Neural cell (in vitro differentiated cells): ENCODE measurements at regions not wholly inside any gene's neighbourhood (a gene's known extent, or its start where the extent isn't known, plus 50 kb on each side); places are given as distances from the start of the nearest gene placed in this dataset.

Experiments used
- H2AFZ ChIP-seq: fragments of 200-600, 300-800 bp; sonication (generic), shearing (Covaris generic); 2 replicates; pipeline ENCODE4 v1.6.0; 2014; ENCODE audit warnings: low read depth, mild to moderate bottlenecking, antibody characterized with exemption, low read length, moderate library complexity
- H3F3A ChIP-seq: fragments of 200-600 bp; shearing (Covaris generic); 2 replicates; pipeline ENCODE4 v1.6.1; 2016; ENCODE audit warnings: mild to moderate bottlenecking, moderate library complexity, mixed read lengths, antibody characterized with exemption, low read length; ENCODE audit not compliant: insufficient read depth, poor library complexity, severe bottlenecking
- H3K27ac ChIP-seq: fragments of 200-600, 300-800 bp; sonication (generic), shearing (Covaris generic); 2 replicates; pipeline ENCODE4 v1.5.1; 2014; ENCODE audit warnings: mild to moderate bottlenecking, low read length, moderate library complexity
- H3K27me3 ChIP-seq: fragments of 300-800, 200-600 bp; sonication (generic), shearing (Covaris generic); 2 replicates; pipeline ENCODE4 v1.6.0; 2014; ENCODE audit warnings: mild to moderate bottlenecking, low read depth, low read length, moderate library complexity; ENCODE audit not compliant: insufficient read depth
- H3K36me3 ChIP-seq: fragments of 300-800, 200-600 bp; sonication (generic), shearing (Covaris generic); 2 replicates; pipeline ENCODE4 v1.5.1; 2014; ENCODE audit warnings: mild to moderate bottlenecking, antibody characterized with exemption, low read length, moderate library complexity; ENCODE audit not compliant: insufficient read depth
- H3K4me2 ChIP-seq: fragments of 300-800, 200-600 bp; sonication (generic), shearing (Covaris generic); 2 replicates; pipeline ENCODE4 v1.6.0; 2014; ENCODE audit warnings: mild to moderate bottlenecking, low read length
- H3K4me3 ChIP-seq: fragments of 300-800, 200-600 bp; sonication (generic), shearing (Covaris generic); 2 replicates; pipeline ENCODE4 v1.5.1; 2014; ENCODE audit warnings: mild to moderate bottlenecking, low read length, moderate library complexity
- H3K79me2 ChIP-seq: fragments of 200-600 bp; shearing (Covaris generic); replicated peaks from 2 replicates; pipeline ENCODE4 v1.6.0; 2014; ENCODE audit warnings: mild to moderate bottlenecking, low read length, moderate library complexity; ENCODE audit not compliant: insufficient read depth
- H3K9ac ChIP-seq: fragments of 300-800, 200-600 bp; sonication (generic), shearing (Covaris generic); 2 replicates; pipeline ENCODE4 v1.6.1; 2016; ENCODE audit warnings: mild to moderate bottlenecking, low read length, mixed read lengths
- H3K9me2 ChIP-seq: fragments of 200-600 bp; shearing (Covaris generic); 2 replicates; pipeline ENCODE4 v1.6.1; 2016; ENCODE audit warnings: mild to moderate bottlenecking, low read length, mixed read lengths; ENCODE audit not compliant: insufficient read depth
- H3K9me3 ChIP-seq: fragments of 200-600, 300-800 bp; sonication (generic), shearing (Covaris generic); 2 replicates; pipeline ENCODE4 v1.6.1; 2016; ENCODE audit warnings: mild to moderate bottlenecking, mixed run types, low read length, moderate library complexity, mixed read lengths
- H4K20me1 ChIP-seq: fragments of 200-600 bp; shearing (Covaris generic); 2 replicates; pipeline ENCODE4 v1.6.1; 2016; ENCODE audit warnings: mild to moderate bottlenecking, mixed run types; ENCODE audit not compliant: insufficient read depth
- EP300 ChIP-seq: fragments of 450-650 bp; conservative IDR thresholded peaks from 2 replicates; pipeline ENCODE4 v1.6.1; 2014; ENCODE audit warnings: antibody characterized with exemption, mild to moderate bottlenecking, moderate library complexity; ENCODE audit not compliant: poor library complexity, severe bottlenecking
- EZH2 ChIP-seq: fragments of 200-600, 300-800 bp; shearing (Covaris generic), sonication (generic); IDR thresholded peaks from 2 replicates; pipeline ENCODE4 v1.6.1; 2014; ENCODE audit warnings: antibody characterized with exemption, low read length, borderline replicate concordance, mild to moderate bottlenecking; ENCODE audit not compliant: insufficient read depth, poor library complexity, severe bottlenecking
- MXI1 ChIP-seq: fragments of 450-650 bp; conservative IDR thresholded peaks from 2 replicates; pipeline ENCODE4 v1.6.1; 2014; ENCODE audit warnings: antibody characterized with exemption, mild to moderate bottlenecking; ENCODE audit not compliant: poor library complexity, severe bottlenecking
- POLR2AphosphoS5 ChIP-seq: IDR thresholded peaks from 2 replicates; pipeline ENCODE4 v1.6.1; 2012
- RAD21 ChIP-seq: fragments of 450-650 bp; conservative IDR thresholded peaks from 2 replicates; pipeline ENCODE4 v1.6.1; 2014; ENCODE audit warnings: antibody characterized with exemption, mild to moderate bottlenecking, moderate library complexity
- SMC3 ChIP-seq: fragments of 450-650 bp; conservative IDR thresholded peaks from 2 replicates; pipeline ENCODE4 v1.6.1; 2014; ENCODE audit warnings: antibody characterized with exemption, mild to moderate bottlenecking, moderate library complexity; ENCODE audit not compliant: poor library complexity
- TAF1 ChIP-seq: IDR thresholded peaks from 2 replicates; pipeline ENCODE4 v1.6.1; 2012; ENCODE audit warnings: low read depth
- TF ChIP-seq, protein P1 (sequence below): fragments of 450-650 bp; IDR thresholded peaks from 2 replicates; pipeline ENCODE4 v1.5.1; 2014; ENCODE audit warnings: antibody characterized with exemption, mild to moderate bottlenecking, moderate library complexity; ENCODE audit not compliant: poor library complexity, severe bottlenecking
- TF ChIP-seq, protein P2 (sequence below): IDR thresholded peaks from 2 replicates; pipeline ENCODE4 v1.6.1; 2012; ENCODE audit warnings: borderline replicate concordance

DNA sequence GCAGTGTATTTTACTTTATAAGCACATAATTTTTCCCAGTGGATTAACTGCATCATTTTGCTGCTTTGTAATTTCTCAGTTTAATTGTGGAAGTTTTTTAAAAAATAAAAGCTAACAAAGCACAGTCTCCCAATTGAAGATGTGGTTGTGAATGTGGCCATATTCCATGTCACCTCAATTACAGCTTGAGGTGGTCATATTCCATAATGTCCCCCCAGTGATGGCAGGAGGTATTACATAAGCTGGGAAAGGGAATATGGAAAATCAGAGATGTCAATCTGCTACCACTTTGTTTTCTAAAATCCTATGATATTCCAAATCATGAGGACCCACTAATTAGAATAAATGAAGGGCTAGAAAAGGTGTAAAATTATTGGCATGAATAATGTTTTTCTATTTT, 1672.0 kb upstream of the CDH9 start:
- Histone ChIP-seq H3K27me3 (no peaks in the 10 kb centered on the region), H3K4me2 (no peak overlapping the region), H2AFZ (no peak overlapping the region), H3K79me2 (no peaks in the 10 kb centered on the region), H3K27ac (no peak overlapping the region), H3K9me2 (no peaks in the 10 kb centered on the region), H3F3A (no peaks in the 10 kb centered on the region), H3K9me3 (no peaks in the 10 kb centered on the region), H4K20me1 (no peaks in the 10 kb centered on the region), H3K36me3 (no peaks in the 10 kb centered on the region), H3K4me3 (no peak overlapping the region), H3K9ac (no peak overlapping the region)
- TF ChIP-seq RAD21, result no peak
- no peak for TF ChIP-seq EZH2
- TF ChIP-seq, protein P1, sequence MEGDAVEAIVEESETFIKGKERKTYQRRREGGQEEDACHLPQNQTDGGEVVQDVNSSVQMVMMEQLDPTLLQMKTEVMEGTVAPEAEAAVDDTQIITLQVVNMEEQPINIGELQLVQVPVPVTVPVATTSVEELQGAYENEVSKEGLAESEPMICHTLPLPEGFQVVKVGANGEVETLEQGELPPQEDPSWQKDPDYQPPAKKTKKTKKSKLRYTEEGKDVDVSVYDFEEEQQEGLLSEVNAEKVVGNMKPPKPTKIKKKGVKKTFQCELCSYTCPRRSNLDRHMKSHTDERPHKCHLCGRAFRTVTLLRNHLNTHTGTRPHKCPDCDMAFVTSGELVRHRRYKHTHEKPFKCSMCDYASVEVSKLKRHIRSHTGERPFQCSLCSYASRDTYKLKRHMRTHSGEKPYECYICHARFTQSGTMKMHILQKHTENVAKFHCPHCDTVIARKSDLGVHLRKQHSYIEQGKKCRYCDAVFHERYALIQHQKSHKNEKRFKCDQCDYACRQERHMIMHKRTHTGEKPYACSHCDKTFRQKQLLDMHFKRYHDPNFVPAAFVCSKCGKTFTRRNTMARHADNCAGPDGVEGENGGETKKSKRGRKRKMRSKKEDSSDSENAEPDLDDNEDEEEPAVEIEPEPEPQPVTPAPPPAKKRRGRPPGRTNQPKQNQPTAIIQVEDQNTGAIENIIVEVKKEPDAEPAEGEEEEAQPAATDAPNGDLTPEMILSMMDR, result peak; percentile 30
- no peak for TF ChIP-seq SMC3

GRCh38 chr5:28708472-28708871, 1670.1 kb upstream of the CDH9 start:
- Histone ChIP-seq H3K9me3 (no peaks in the 10 kb centered on the region), H3K27me3 (no peaks in the 10 kb centered on the region), H3K27ac (no peak overlapping the region), H3K79me2 (no peaks in the 10 kb centered on the region), H2AFZ (no peak overlapping the region), H3F3A (no peaks in the 10 kb centered on the region), H3K9ac (no peak overlapping the region), H3K4me2 (no peak overlapping the region), H3K4me3 (no peak overlapping the region), H3K36me3 (no peaks in the 10 kb centered on the region), H4K20me1 (no peaks in the 10 kb centered on the region), H3K9me2 (no peaks in the 10 kb centered on the region)
- TF ChIP-seq, protein P1, result no peak
- TF ChIP-seq EZH2 (no peak), MXI1 (no peak)

DNA sequence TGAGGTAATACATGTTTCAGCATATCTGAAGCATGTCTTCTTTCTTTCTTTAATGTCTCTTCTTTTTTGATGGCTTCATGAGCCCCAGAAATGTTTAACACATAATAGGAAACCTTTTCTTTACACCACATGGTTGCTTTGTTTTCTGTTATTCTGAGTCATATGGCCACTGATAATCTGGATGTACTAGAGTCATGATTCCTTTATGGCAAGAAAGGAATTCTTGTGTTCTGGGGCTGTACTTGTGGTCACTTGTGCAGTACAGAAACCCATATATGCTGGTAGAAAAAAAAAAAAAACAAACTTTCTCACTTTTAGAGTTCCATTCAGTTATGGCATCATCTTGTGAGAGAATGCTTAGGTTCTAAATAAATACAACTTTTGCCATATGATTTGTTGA, 1669.3 kb upstream of the CDH9 start:
- Histone ChIP-seq H3K27ac (no peak overlapping the region), H3K27me3 (no peaks in the 10 kb centered on the region), H3K9me3 (no peaks in the 10 kb centered on the region), H3K4me3 (no peak overlapping the region), H3K9me2 (no peaks in the 10 kb centered on the region), H2AFZ (no peak overlapping the region), H3K9ac (no peak overlapping the region), H4K20me1 (no peaks in the 10 kb centered on the region), H3K36me3 (no peaks in the 10 kb centered on the region), H3K4me2 (no peak overlapping the region), H3K79me2 (no peaks in the 10 kb centered on the region), H3F3A (no peaks in the 10 kb centered on the region)
- no peak for TF ChIP-seq SMC3
- TF ChIP-seq EP300, result no peak
- TF ChIP-seq POLR2AphosphoS5, result no peak
- TF ChIP-seq RAD21, result no peak
- TF ChIP-seq, protein P2, sequence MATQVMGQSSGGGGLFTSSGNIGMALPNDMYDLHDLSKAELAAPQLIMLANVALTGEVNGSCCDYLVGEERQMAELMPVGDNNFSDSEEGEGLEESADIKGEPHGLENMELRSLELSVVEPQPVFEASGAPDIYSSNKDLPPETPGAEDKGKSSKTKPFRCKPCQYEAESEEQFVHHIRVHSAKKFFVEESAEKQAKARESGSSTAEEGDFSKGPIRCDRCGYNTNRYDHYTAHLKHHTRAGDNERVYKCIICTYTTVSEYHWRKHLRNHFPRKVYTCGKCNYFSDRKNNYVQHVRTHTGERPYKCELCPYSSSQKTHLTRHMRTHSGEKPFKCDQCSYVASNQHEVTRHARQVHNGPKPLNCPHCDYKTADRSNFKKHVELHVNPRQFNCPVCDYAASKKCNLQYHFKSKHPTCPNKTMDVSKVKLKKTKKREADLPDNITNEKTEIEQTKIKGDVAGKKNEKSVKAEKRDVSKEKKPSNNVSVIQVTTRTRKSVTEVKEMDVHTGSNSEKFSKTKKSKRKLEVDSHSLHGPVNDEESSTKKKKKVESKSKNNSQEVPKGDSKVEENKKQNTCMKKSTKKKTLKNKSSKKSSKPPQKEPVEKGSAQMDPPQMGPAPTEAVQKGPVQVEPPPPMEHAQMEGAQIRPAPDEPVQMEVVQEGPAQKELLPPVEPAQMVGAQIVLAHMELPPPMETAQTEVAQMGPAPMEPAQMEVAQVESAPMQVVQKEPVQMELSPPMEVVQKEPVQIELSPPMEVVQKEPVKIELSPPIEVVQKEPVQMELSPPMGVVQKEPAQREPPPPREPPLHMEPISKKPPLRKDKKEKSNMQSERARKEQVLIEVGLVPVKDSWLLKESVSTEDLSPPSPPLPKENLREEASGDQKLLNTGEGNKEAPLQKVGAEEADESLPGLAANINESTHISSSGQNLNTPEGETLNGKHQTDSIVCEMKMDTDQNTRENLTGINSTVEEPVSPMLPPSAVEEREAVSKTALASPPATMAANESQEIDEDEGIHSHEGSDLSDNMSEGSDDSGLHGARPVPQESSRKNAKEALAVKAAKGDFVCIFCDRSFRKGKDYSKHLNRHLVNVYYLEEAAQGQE, result no peak
- TF ChIP-seq, protein P1, result no peak
- no peak for TF ChIP-seq EZH2
- TF ChIP-seq MXI1, result no peak
- no peak for TF ChIP-seq TAF1
